PC-9 (cell line): ENCODE measurements at regions not wholly inside any gene's neighbourhood (a gene's known extent, or its start where the extent isn't known, plus 50 kb on each side); places are given as distances from the start of the nearest gene placed in this dataset.

Experiments used
- CTCF ChIP-seq: fragments of 200-600 bp; sonication (generic); conservative IDR thresholded peaks from 2 replicates; pipeline ENCODE4 v1.6.1; 2017; ENCODE audit warnings: mixed run types, antibody characterized with exemption, mild to moderate bottlenecking, moderate library complexity
- EZH2 ChIP-seq: fragments of 200-600 bp; sonication (generic); IDR thresholded peaks from 2 replicates; pipeline ENCODE4 v1.8.0; 2017; ENCODE audit warnings: antibody characterized with exemption, low read depth

- TF ChIP-seq CTCF (no peak), EZH2 (no peak)
Observed at GRCh38 chr2:49259926-49260325, 105.6 kb upstream of the FSHR start.
